ENCODE measurements at regions not wholly inside any gene's neighbourhood (a gene's known extent, or its start where the extent isn't known, plus 50 kb on each side); places are given as distances from the start of the nearest gene placed in this dataset.

DNA sequence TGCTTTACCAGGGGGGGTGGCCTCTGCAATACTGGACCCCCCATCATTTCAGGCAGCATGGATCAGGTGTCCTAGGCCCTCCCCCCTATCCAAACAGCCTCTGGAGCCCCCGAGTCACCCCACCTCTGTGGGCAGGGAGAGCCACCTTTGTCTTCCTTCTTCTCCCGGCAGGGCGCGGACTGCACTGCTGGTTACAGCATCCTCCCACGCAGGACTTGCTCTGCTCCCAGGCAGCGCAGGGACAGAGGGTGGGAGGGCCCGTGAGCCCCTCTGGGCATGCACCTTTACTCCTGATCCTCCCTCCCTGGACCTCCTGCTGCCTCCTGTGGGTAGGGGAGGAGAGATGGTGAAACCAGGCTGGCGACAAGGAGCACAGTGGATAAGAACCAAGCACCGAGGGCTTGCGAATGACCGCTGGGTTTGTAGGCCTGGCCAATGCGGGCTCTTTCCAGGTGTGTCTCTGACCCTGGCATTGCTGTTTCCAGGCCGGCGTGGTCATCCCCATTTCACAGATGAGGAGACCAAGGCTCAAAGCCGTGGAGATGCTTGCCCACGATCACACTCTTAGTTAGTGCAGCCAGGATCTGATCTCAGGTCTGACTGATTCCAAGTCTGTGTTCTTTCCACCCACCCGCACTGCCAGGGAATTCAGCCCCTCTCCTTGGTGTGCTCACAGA is 73.6 kb upstream of the TARDBP start:
- no peak for TF ChIP-seq POLR2A (IDR thresholded peaks at IDR 0.05)
- TF ChIP-seq CTCF (IDR thresholded peaks at IDR 0.05): no peak

All from body of pancreas (tissue), 4 donors.